Muscle of leg (tissue), 3 donors: ENCODE measurements at regions not wholly inside any gene's neighbourhood (a gene's known extent, or its start where the extent isn't known, plus 50 kb on each side); places are given as distances from the start of the nearest gene placed in this dataset.

ENCODE experiments used
- DNase-seq: peaks from one replicate; pipeline ENCODE4 v3.0.0; 2013
- H3K27ac ChIP-seq: one replicate; pipeline ENCODE4 v1.5.1; 2013; ENCODE audit warnings: mild to moderate bottlenecking, low read length, control low read depth
- H3K27me3 ChIP-seq: one replicate; pipeline ENCODE4 v1.6.1; 2013; ENCODE audit warnings: low read length; ENCODE audit not compliant: control insufficient read depth, insufficient read depth
- H3K36me3 ChIP-seq: one replicate; pipeline ENCODE4 v1.6.1; 2013; ENCODE audit warnings: low read length; ENCODE audit not compliant: control insufficient read depth, insufficient read depth
- H3K4me1 ChIP-seq: one replicate; pipeline ENCODE4 v1.6.1; 2013; ENCODE audit warnings: low read length; ENCODE audit not compliant: control insufficient read depth, insufficient read depth
- H3K4me3 ChIP-seq: one replicate; pipeline ENCODE4 v1.5.1; 2013; ENCODE audit warnings: low read length, control low read depth
- H3K9me3 ChIP-seq: replicated peaks from 2 replicates; pipeline ENCODE4 v1.6.1; 2013; ENCODE audit warnings: low read depth, low read length; ENCODE audit not compliant: control insufficient read depth
- WGBS: methylation state at CpG from one replicate; pipeline ENCODE4 v1.1.5; 2013; ENCODE audit warnings: missing lambda C conversion rate; ENCODE audit not compliant: insufficient coverage; 5-methylcytosine and 5-hydroxymethylcytosine counted together

DNA sequence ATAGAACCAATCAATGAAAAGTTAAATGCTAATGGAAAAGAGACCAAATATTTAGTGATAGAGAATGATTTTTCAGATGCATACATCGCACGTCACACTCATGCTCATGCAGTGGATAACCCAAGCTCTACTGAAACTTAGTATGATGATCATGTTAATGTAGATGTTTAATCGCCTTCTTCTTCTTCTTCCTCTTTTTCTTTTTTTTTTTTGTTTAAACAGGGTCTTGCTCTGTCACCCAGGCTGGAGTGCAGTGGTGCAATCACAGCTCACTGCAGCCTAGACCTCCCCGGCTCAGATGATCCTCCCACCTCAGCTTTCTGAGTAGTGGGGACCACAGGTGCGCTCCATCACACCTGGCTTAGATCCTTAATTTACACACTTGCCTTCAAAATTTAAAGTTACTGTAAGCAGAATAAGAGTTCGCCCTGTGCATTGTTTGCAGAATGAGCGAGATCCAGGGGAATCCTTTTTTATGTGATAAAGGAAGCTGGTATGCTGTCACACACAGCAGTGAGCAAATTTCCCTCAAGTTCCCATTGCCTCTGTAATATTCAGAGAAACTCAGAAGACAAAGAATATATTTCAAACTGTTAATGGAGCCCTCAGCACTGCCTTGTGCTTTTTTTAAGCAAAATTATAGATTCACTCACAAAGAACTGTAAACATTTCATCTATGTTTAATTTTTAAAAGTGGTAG, 194.2 kb upstream of the SGK1 start:
- WGBS: 60% methylated on average over 1 of the region's 7 CpGs
- DNase-seq: no peak
- Histone ChIP-seq H3K27ac (no peak overlapping the region), H3K36me3 (no peaks in the 10 kb centered on the region), H3K9me3 (no peaks in the 10 kb centered on the region), H3K4me1 (peaks cover 2% of the 10 kb centered on the region), H3K4me3 (no peak overlapping the region), H3K27me3 (no peaks in the 10 kb centered on the region)

DNA sequence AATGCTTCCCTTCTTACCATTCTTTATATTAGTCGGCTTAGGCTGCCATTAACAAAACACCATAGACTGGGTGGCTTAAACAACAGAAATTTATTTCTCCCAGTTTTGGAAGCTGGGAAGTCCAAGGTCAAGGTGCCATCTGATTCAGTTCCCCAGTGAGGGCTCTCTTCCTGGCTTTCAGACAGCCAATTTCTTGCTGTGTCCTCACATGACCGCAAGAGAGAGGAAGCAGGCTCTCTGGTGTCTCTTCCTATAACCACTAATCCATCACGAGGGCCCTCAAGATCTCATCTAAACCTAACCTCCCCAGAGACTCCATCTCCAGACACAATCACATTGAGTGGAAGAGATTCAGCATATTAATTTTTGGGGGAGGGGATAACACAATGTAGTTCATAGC, 193.0 kb upstream of the SGK1 start:
- H3K27ac ChIP-seq: no peak overlapping the region

DNA sequence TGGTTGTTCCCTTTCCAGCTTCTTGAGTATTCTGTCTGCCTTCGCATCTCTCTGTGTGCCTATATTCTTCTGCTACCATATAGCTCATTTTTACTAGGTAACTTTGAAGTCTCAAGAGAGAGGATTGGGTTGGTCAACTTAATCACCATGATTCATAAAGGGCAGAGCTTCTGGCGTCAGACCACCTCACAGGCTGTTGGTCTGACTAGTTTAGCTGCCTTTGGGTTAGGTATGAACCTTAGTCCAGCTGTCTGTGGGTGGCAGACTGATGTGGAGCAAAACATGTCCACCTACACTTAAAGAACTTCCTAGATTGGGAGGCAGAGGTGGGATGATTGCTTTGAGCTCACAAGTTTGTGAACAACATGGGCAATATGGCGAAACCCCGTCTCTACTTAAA, 192.2 kb upstream of the SGK1 start:
- Histone ChIP-seq H3K9me3 (no peaks in the 10 kb centered on the region), H3K36me3 (no peaks in the 10 kb centered on the region), H3K4me1 (no peaks in the 10 kb centered on the region), H3K27me3 (no peaks in the 10 kb centered on the region), H3K27ac (no peak overlapping the region), H3K4me3 (no peak overlapping the region)
- no peak for DNase-seq
- WGBS: 94% methylated on average over 2 of the region's 4 CpGs

More for the DNA sequence above, 193.0 kb upstream of the SGK1 start:
- DNase-seq: peak; percentile 63
- Histone ChIP-seq H3K4me3 (no peak overlapping the region), H3K9me3 (no peaks in the 10 kb centered on the region), H3K36me3 (no peaks in the 10 kb centered on the region), H3K27me3 (no peaks in the 10 kb centered on the region), H3K4me1 (no peaks in the 10 kb centered on the region)
- 100% methylated on average over 2 of the region's 3 CpGs for WGBS

DNA sequence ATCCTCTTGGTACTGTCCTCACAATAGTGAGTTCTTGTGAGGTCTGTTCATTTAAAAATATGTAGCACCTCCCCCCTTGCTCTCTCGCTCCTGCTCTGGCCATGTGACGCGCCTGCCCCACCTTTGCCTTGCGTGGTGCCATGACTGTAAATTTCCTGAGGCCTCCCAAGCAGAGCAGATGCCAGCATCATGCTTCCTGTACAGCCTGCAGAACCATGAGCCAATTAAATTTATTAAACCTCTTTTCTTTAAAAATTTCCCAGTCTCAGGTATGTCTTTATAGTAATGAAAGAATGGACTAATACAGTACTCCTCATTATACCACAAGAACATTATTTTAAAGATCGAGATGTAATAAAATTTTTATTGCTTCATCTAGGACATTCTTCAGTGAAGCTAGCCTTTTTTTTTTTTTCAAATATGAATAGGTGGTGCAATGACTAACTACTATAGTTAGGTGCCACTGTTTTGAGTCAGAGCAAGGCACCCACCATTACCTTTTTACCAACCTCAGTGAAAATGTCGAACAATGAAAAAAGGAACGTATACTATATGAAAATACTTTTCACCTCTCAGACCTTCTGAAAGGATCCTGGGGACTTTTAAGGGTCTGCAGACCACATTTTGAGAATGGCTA, 191.1 kb upstream of the SGK1 start:
- WGBS: 79% methylated on average over 4 of the region's 7 CpGs
- no peak for DNase-seq
- Histone ChIP-seq H3K4me3 (no peak overlapping the region), H3K4me1 (no peaks in the 10 kb centered on the region), H3K36me3 (no peaks in the 10 kb centered on the region), H3K9me3 (no peaks in the 10 kb centered on the region), H3K27ac (no peak overlapping the region), H3K27me3 (no peaks in the 10 kb centered on the region)

DNA sequence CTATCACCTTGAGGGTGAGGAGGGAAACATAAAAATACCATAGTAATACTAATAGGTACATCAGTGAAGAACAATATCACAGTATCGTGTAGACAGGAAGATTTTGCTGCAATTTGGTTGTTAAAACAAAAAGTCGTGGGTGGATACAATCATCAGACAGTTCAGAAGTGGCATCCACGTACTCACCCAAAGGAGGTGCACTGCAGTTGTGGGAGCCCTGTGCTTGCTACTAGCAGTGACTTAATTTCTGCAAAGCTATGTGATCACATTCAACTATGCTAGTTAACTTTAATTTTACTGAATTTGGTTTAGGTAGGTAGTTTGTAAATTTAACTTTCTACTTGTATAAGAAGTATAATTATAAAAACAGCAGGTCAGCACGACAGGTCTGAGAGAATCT, 188.2 kb upstream of the SGK1 start:
- Histone ChIP-seq H3K36me3 (no peaks in the 10 kb centered on the region), H3K9me3 (no peaks in the 10 kb centered on the region), H3K4me1 (no peaks in the 10 kb centered on the region), H3K4me3 (no peak overlapping the region), H3K27me3 (no peaks in the 10 kb centered on the region), H3K27ac (no peak overlapping the region)
- 86% methylated on average over 2 of the region's 4 CpGs for WGBS
- no peak for DNase-seq

DNA sequence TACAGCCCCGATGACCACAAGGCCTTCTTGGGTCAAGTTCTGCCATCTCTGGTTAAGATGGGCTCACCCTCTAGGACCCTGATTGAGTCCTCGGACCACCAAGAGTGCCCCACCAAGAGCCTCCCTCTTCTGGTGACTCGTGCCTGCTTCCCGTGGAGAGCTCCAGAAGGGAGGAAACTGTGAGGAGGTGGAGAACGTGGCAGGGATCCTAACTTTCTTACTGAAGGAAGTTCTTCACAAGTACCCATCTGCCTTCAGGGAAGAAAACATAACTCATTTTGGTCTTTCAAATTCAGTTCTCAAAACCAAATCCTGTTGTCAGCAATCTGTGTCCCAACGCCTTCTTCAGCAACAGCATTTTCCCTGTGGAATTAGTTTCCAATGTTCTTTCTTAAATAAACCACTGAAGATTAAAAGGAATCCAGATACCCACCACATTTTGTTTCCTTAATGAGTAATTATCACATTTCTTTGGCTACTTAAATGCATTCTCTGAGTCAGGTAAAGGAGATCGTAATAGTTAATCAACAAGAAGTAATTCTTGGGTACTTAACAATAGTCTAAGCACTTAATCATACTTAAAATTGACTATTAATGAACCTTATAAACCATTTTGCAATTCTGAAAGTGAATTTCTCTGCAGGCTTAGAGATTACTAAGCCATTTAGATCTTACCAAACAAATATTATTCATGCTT, 185.8 kb upstream of the SGK1 start:
- Histone ChIP-seq H3K4me1 (no peaks in the 10 kb centered on the region), H3K36me3 (no peaks in the 10 kb centered on the region), H3K9me3 (no peaks in the 10 kb centered on the region), H3K4me3 (no peak overlapping the region), H3K27me3 (no peaks in the 10 kb centered on the region), H3K27ac (no peak overlapping the region)
- WGBS: 100% methylated on average over 1 of the region's 7 CpGs
- no peak for DNase-seq

DNA sequence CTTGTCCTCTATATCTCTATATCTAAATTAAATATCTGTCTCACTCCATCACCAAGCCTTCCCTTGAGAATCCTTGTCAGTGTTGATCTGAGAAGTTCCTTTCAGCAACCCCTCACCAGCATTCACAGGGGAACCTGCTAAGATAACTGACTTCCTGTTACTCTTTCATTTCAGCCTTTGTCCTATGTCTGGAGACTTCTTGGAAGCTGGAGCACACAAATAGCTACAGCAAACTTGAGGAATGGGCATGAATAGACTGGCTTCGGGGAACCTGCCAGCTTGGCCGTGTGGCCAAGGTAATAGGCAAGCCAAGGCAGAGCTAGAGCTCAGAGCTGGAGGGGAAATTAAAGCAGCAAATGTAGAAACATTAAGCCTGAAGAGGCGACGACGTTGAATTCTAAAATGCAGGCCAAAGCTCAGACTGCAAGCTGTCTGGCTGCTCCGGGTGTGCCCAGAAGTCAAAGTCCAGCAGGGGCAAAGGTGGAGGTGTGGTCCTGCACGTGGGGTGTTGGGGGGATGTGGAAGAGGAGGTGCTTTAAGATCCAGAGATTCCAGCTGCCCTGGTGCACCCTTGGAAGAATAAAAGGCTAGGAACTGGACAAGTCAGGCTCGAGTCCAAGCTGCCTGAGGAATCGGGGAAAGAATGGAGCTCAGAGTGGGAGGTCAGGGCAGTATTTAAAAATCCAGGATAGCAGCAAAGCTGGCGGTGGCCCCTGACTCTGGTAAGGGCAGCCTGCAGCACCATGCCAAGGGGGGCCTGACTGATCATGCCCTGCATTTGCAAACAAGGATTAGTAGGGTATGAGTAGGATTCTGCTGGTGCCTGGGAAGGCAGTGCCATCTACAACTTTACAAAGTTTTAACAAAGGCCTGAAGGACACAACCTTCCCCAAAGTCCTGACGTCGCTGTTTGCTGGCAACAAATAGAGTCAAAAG, 185.0 kb upstream of the SGK1 start:
- H3K4me1 ChIP-seq: no peaks in the 10 kb centered on the region
- H3K27me3 ChIP-seq: no peaks in the 10 kb centered on the region
- no peak overlapping the region for H3K4me3 ChIP-seq
- H3K36me3 ChIP-seq: no peaks in the 10 kb centered on the region
- DNase-seq: no peak
- no peaks in the 10 kb centered on the region for H3K9me3 ChIP-seq
- H3K27ac ChIP-seq: no peak overlapping the region
- WGBS: 68% methylated on average over 12 of the region's 12 CpGs

DNA sequence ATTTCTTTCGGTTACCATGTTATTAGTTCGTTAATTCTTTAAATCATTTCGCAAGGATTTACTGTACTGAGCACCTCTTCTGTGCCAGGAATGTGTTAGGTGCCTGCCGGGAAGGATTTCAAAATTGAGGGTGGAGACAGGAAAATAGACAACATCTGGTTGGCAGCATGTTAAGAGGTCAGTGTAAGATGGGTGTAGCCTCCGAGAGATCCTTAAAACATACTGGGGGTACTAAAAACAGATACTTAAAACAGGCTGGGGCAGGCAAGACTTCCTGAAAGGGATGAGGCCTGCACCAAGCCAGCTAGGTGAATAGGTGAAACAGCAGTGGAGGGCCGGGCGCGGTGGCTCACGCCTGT, 178.0 kb upstream of the SGK1 start:
- H3K27me3 ChIP-seq: no peaks in the 10 kb centered on the region
- 83% methylated on average over 4 of the region's 9 CpGs for WGBS
- no peaks in the 10 kb centered on the region for H3K9me3 ChIP-seq
- no peaks in the 10 kb centered on the region for H3K36me3 ChIP-seq
- H3K27ac ChIP-seq: no peak overlapping the region
- no peaks in the 10 kb centered on the region for H3K4me1 ChIP-seq
- H3K4me3 ChIP-seq: no peak overlapping the region
- DNase-seq: no peak

DNA sequence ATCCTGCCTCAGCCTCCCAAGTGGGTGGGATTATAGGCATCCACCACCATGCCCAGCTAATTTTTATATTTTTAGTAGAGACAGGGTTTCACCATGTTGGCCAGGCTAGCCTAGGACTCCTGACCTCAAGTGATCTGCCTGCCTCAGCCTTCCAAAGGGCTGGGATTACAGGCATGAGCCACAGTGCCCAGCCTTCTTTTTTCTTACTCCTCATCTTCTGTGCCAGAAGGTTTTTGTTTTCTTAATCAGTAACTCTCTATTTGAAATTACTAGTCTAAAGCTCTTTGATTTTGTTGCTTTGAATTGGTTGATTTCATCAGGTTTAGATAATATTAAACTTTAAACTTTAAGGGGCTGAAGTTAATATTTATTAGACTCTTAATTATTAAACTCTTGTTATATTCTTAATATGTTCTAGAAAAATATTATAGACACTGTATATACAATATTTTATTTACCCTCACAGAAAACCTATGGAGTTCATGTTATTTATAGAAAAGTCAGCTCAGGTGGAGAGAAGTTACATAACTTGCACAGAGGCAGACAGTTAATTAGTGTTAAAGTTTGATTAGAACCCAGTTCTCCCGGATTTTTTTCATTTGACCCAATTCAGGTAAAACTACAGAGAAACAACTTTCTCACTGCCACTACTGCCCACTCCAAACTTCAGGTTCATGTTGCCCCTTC, 177.4 kb upstream of the SGK1 start:
- DNase-seq: no peak
- no peaks in the 10 kb centered on the region for H3K4me1 ChIP-seq
- H3K4me3 ChIP-seq: no peak overlapping the region
- 80% methylated on average over 1 of the region's 1 CpG for WGBS
- no peaks in the 10 kb centered on the region for H3K36me3 ChIP-seq
- no peaks in the 10 kb centered on the region for H3K9me3 ChIP-seq
- H3K27ac ChIP-seq: no peak overlapping the region
- no peaks in the 10 kb centered on the region for H3K27me3 ChIP-seq
